Left lung (tissue), 4 donors: ENCODE measurements at regions not wholly inside any gene's neighbourhood (a gene's known extent, or its start where the extent isn't known, plus 50 kb on each side); places are given as distances from the start of the nearest gene placed in this dataset.

Source experiments
- ATAC-seq: fragments of 200-7000 bp; cut with Tn5 transposase; one replicate; pipeline ENCODE4 v1.9.1; 2020; ENCODE audit warnings: moderate library complexity
- DNase-seq, 4 donors: peaks; one replicate each; pipeline ENCODE4 v3.0.0-alpha.2; 2013 to 2020
- H3K27ac ChIP-seq, 2 donors: fragments of 200-600 bp; sonication (generic) in 1 of 2; one replicate each; pipeline versions ENCODE4 v1.5.0 to v1.8.0; 2020 to 2021
- H3K27me3 ChIP-seq, 2 donors: fragments of 200-600 bp; sonication (generic) in 1 of 2; one replicate each; pipeline versions ENCODE4 v1.5.0 to v1.8.0; 2020 to 2021
- H3K36me3 ChIP-seq, 2 donors: fragments of 200-600 bp; sonication (generic) in 1 of 2; one replicate each; pipeline versions ENCODE4 v1.5.0 to v1.8.0; 2020 to 2021
- H3K4me1 ChIP-seq, 2 donors: fragments of 200-600 bp; one replicate each; pipeline ENCODE4 v1.8.0; 2021
- H3K4me3 ChIP-seq, 2 donors: fragments of 200-600 bp; sonication (generic) in 1 of 2; one replicate each; pipeline versions ENCODE4 v1.5.0 to v1.8.0; 2020 to 2021; ENCODE audit warnings: mild to moderate bottlenecking in 1 of 2
- H3K9me3 ChIP-seq, 2 donors: fragments of 200-600 bp; sonication (generic) in 1 of 2; one replicate each; pipeline versions ENCODE4 v1.5.0 to v1.8.0; 2020 to 2021
- intact Hi-C, 2 donors: fragments of 100-400 bp; cut with DNase I; formaldehyde crosslinking; loops; one replicate each; pipeline versions ENCODE4 v1.11.2 to v1.14.2; 2022
- TF ChIP-seq, protein P1 (sequence below), 2 donors: fragments of 200-600 bp; sonication (generic) in 1 of 2; IDR thresholded peaks; one replicate each; pipeline versions ENCODE4 v1.5.0 to v1.8.0; 2021; ENCODE audit warnings: antibody characterized with exemption in 2 of 2
- donor health status: DM: no; HTN: yes; CAD: no.
- donor health status: DM: no; HTN: no; CAD: no.

DNA sequence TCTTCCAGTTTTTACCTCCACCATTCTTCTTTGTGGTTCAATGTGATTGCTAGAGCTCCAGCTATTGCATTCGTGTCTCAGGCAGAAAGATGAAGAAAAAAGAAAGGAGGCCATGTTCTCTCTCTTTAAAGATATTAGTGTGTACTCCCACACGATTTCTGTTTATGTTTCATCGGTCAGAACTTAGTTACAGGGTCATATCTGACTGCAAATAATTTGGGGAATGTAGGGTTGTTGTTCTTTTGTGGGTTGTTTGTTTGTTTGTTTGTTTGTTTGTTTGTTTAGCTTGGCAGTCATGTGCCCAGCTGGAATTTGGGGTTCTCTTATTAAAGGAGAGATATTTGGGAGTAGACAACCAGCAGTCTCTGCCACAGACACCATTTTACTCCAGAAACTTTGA lies 53.6 kb upstream of the PIK3CG start:
- TF ChIP-seq, protein P1, sequence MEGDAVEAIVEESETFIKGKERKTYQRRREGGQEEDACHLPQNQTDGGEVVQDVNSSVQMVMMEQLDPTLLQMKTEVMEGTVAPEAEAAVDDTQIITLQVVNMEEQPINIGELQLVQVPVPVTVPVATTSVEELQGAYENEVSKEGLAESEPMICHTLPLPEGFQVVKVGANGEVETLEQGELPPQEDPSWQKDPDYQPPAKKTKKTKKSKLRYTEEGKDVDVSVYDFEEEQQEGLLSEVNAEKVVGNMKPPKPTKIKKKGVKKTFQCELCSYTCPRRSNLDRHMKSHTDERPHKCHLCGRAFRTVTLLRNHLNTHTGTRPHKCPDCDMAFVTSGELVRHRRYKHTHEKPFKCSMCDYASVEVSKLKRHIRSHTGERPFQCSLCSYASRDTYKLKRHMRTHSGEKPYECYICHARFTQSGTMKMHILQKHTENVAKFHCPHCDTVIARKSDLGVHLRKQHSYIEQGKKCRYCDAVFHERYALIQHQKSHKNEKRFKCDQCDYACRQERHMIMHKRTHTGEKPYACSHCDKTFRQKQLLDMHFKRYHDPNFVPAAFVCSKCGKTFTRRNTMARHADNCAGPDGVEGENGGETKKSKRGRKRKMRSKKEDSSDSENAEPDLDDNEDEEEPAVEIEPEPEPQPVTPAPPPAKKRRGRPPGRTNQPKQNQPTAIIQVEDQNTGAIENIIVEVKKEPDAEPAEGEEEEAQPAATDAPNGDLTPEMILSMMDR (IDR thresholded peaks at IDR 0.05) = no peak
- DNase-seq = no peak
- Histone ChIP-seq H3K9me3 (no peaks in the 10 kb centered on the region), H3K27me3 (no peaks in the 10 kb centered on the region), H3K27ac (no peak overlapping the region), H3K36me3 (no peaks in the 10 kb centered on the region), H3K4me1 (no peaks in the 10 kb centered on the region), H3K4me3 (no peak overlapping the region)
- ATAC-seq = no peak
- intact Hi-C loops = no loop called here

- TF ChIP-seq, protein P1 (IDR thresholded peaks at IDR 0.05) = no peak
- H3K27ac ChIP-seq = no peak overlapping the region
- DNase-seq (peak in 1 of 4 donors; percentile 66), ATAC-seq (peak; percentile 61)
- no peaks in the 10 kb centered on the region for H3K4me1 ChIP-seq
- H3K36me3 ChIP-seq = no peaks in the 10 kb centered on the region
- intact Hi-C loops = no loop called here
- no peaks in the 10 kb centered on the region for H3K9me3 ChIP-seq
- no peaks in the 10 kb centered on the region for H3K27me3 ChIP-seq
- no peak overlapping the region for H3K4me3 ChIP-seq
These were observed 52.9 kb upstream of the PIK3CG start for GRCh38 chr7:106812027-106812643.

DNA sequence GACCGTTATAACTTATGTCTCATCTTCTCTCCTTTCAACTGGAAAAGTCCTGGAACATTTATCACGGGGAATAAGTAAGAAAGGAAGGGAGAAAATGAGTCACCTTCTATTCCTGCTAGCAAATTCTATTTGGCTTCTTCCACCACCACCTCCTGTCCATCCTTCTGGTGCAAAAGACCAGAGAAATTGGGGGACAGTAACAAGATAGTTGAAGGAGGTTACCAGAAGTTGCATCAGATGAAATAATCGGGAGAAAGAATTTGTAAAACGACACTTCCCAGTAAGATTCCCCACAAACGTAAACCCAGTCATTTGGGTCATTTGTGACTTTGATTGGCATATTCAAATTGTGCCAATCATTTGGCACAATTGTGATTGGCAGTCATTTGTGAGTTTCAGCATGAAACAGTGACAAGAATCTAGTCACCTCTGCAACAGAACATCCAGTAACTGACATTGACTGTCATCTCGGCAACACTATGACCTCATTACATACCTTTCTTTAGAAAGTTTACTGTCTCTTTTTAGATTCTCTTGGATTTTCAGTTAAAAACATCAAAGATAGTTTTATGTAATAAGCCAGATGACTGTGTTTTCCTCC lies 51.3 kb upstream of the PIK3CG start:
- Histone ChIP-seq H3K9me3 (no peaks in the 10 kb centered on the region), H3K4me3 (no peak overlapping the region), H3K27me3 (no peaks in the 10 kb centered on the region), H3K4me1 (no peaks in the 10 kb centered on the region), H3K36me3 (no peaks in the 10 kb centered on the region), H3K27ac (no peak overlapping the region)
- TF ChIP-seq, protein P1 (IDR thresholded peaks at IDR 0.05) = no peak
- ATAC-seq (no peak), DNase-seq (no peak)
- intact Hi-C loops = no loop called here

DNA sequence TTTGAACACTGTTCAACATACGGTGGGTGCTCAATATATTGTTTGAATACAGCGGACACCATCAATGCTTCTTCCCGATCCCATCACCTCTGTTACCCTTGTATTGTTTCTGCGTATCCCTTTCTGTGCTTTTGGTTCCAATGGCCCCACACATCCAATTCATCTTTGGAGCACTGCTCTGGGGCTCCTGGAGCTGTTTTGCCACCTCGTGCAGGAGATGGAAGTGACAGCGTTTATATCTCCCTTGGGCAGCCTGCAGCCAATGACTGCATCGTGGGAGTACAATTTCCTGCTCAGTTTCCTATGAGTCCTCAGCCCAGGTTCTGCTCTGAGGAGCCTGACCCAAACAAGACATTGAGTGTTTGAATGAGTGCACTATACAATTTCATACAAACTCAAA lies 50.2 kb upstream of the PIK3CG start:
- no peaks in the 10 kb centered on the region for H3K4me1 ChIP-seq
- no peaks in the 10 kb centered on the region for H3K36me3 ChIP-seq
- intact Hi-C loops = no loop called here
- no peak for ATAC-seq
- H3K9me3 ChIP-seq = no peaks in the 10 kb centered on the region
- no peaks in the 10 kb centered on the region for H3K27me3 ChIP-seq
- no peak overlapping the region for H3K27ac ChIP-seq
- DNase-seq = no peak
- H3K4me3 ChIP-seq = no peak overlapping the region
- TF ChIP-seq, protein P1 (IDR thresholded peaks at IDR 0.05) = no peak
